HepG2 (cell line): ENCODE measurements at regions not wholly inside any gene's neighbourhood (a gene's known extent, or its start where the extent isn't known, plus 50 kb on each side); places are given as distances from the start of the nearest gene placed in this dataset.

Experiments
- ATAC-seq: fragments of 200-7000 bp; cut with Tn5 transposase; 3 replicates; pipeline ENCODE4 v1.9.1; 2020; ENCODE audit warnings: mild to moderate bottlenecking, moderate library complexity
- BruUV-seq: library from RNA; stranded (reverse); fragments of 400-500 nt; replicated peaks from 2 replicates; lab custom pipeline; 2021; lab: Mats Ljungman, UMichigan
- CTCF ChIA-PET: fragments of 300-600 bp; formaldehyde crosslinking; extraction: SDS; loops from one replicate; lab custom pipeline; 2021; ENCODE audit warnings: low total read pairs, inconsistent platforms, low intra/inter-chr PET ratio; lab: Yijun Ruan, JAX
- POLR2A ChIA-PET: fragments of 350-600 bp; sonication (Branson Sonifier 250); formaldehyde crosslinking; loops from one replicate; lab custom pipeline; 2020; ENCODE audit warnings: antibody characterized with exemption, inconsistent platforms; lab: Yijun Ruan, JAX
- DNase-seq: peaks from one replicate; pipeline ENCODE4 v3.0.0-alpha.2; 2015; ENCODE audit warnings: low spot score
- FAIRE-seq: peaks from 3 replicates; lab custom pipeline; 2011; peaks lifted over from hg19 to GRCh38; lab: Jason Lieb, UNC
- H2AFZ ChIP-seq: one replicate; pipeline ENCODE4 v1.6.1; 2011; ENCODE audit warnings: low read length, inconsistent platforms
- H3K27ac ChIP-seq: fragments of 300-600 bp; 3 replicates; pipeline ENCODE4 v1.8.0; 2011; ENCODE audit warnings: mixed run types, mild to moderate bottlenecking, mixed read lengths, low read length, inconsistent platforms; ENCODE audit not compliant: insufficient read depth; ENCODE audit errors: extremely low read length
- H3K27me3 ChIP-seq, 2 experiments: fragments of 200-600 bp in 1 of 2; 2 replicates in 1 of 2; 3 replicates in 1 of 2; pipeline versions ENCODE4 v1.6.0 to v1.8.0; 2011; ENCODE audit warnings: low read length in 2 of 2, mild to moderate bottlenecking in 2 of 2, moderate library complexity in 2 of 2, inconsistent platforms in 1 of 2; ENCODE audit not compliant: insufficient read depth in 2 of 2, control insufficient read depth in 1 of 2
- H3K36me3 ChIP-seq, 2 experiments: fragments of 200-600 bp in 1 of 2; replicated peaks in 1 of 2; 2 replicates in 1 of 2; 3 replicates in 1 of 2; pipeline versions ENCODE4 v1.5.1 to v1.8.0; 2011; ENCODE audit warnings: low read length in 2 of 2, inconsistent platforms in 1 of 2; ENCODE audit not compliant: insufficient read depth in 2 of 2, control insufficient read depth in 1 of 2
- H3K4me1 ChIP-seq: 2 replicates; pipeline ENCODE4 v1.5.1; 2012; ENCODE audit warnings: low read length, inconsistent platforms; ENCODE audit not compliant: insufficient read depth
- H3K4me2 ChIP-seq: 2 replicates; pipeline ENCODE4 v1.6.0; 2011; ENCODE audit warnings: low read depth, low read length, inconsistent platforms
- H3K4me3 ChIP-seq, 3 experiments: fragments of 200-600 bp in 1 of 3; sonication (generic), shearing (Covaris generic) in 1 of 3; replicated peaks in 1 of 3; 2 replicates each; pipeline ENCODE4 v1.5.1; 2011 to 2016; ENCODE audit warnings: low read length in 3 of 3, inconsistent platforms in 2 of 3, low read depth in 2 of 3, mild to moderate bottlenecking in 2 of 3, control low read depth in 1 of 3, mixed read lengths in 1 of 3; ENCODE audit not compliant: insufficient read depth in 1 of 3
- H3K79me2 ChIP-seq: one replicate; pipeline ENCODE4 v1.6.1; 2011; ENCODE audit warnings: low read length, inconsistent platforms; ENCODE audit not compliant: insufficient read depth
- H3K9ac ChIP-seq: 2 replicates; pipeline ENCODE4 v1.6.0; 2011; ENCODE audit warnings: mild to moderate bottlenecking, low read depth, low read length, inconsistent platforms; ENCODE audit not compliant: insufficient read depth
- H3K9me3 ChIP-seq: 2 replicates; pipeline ENCODE4 v1.5.1; 2012; ENCODE audit warnings: mild to moderate bottlenecking, low read length
- H4K20me1 ChIP-seq: 2 replicates; pipeline ENCODE4 v1.6.0; 2011; ENCODE audit warnings: inconsistent platforms, mild to moderate bottlenecking, low read length, moderate library complexity; ENCODE audit not compliant: insufficient read depth
- CTCF ChIP-seq: sonication (generic); formaldehyde crosslinking; IDR thresholded peaks from 2 replicates; pipeline ENCODE4 v1.5.0; 2020; ENCODE audit warnings: mild to moderate bottlenecking, missing genetic modification reagents, moderate library complexity
- HOXA7 ChIP-seq: sonication (generic); formaldehyde crosslinking; IDR thresholded peaks from 2 replicates; pipeline ENCODE4 v1.8.1; 2022; ENCODE audit warnings: mild to moderate bottlenecking, missing genetic modification reagents, moderate library complexity
- STAG1 ChIP-seq: sonication (generic); formaldehyde crosslinking; IDR thresholded peaks from 2 replicates; pipeline ENCODE4 v1.4.0; 2020; ENCODE audit warnings: missing genetic modification reagents
- TAF15 ChIP-seq: fragments of 200-400 bp; formaldehyde crosslinking; IDR thresholded peaks from one replicate; pipeline ENCODE4 v1.6.1; 2018; ENCODE audit warnings: mild to moderate bottlenecking, low read depth, low read length; ENCODE audit not compliant: poor library complexity, severe bottlenecking
- TRIM24 ChIP-seq: sonication (generic); formaldehyde crosslinking; IDR thresholded peaks from 2 replicates; pipeline ENCODE4 v1.8.0; 2022; ENCODE audit warnings: mild to moderate bottlenecking, missing genetic modification reagents
- ZNF17 ChIP-seq: sonication (generic); formaldehyde crosslinking; IDR thresholded peaks from 2 replicates; pipeline ENCODE4 v1.5.0; 2020; ENCODE audit warnings: mild to moderate bottlenecking, missing genetic modification reagents
- ZSCAN29 ChIP-seq: sonication (generic); formaldehyde crosslinking; conservative IDR thresholded peaks from 2 replicates; pipeline ENCODE4 v1.4.0; 2020; ENCODE audit warnings: mild to moderate bottlenecking, missing genetic modification reagents
- WGBS: methylation state at CpG from one replicate; pipeline ENCODE4 v1.1.6; 2017; ENCODE audit warnings: low lambda C conversion rate; 5-methylcytosine and 5-hydroxymethylcytosine counted together
- in situ Hi-C: cut with HindIII; loops from 2 replicates; pipeline ENCODE4 v1.10.0; 2017; ENCODE audit warnings: low pct_unique_long_range_greater_than_20kb; ENCODE audit not compliant: extremely low pct_ligation_motif_present
- intact Hi-C: fragments of 100-400 bp; cut with micrococcal nuclease; formaldehyde crosslinking; loops from one replicate; pipeline ENCODE4 v1.10.0; 2022; ENCODE audit not compliant: unreplicated experiment

GRCh38 chr2:150549381-150549780 is 61.9 kb upstream of the RND3 start:
- Histone ChIP-seq H2AFZ (no peak overlapping the region), H3K79me2 (no peaks in the 10 kb centered on the region), H3K9ac (no peak overlapping the region), H3K4me3 (no peak overlapping the region), H3K4me1 (no peaks in the 10 kb centered on the region), H3K36me3 (no peaks in the 10 kb centered on the region), H3K27me3 (no peaks in the 10 kb centered on the region), H3K4me2 (no peak overlapping the region), H4K20me1 (no peaks in the 10 kb centered on the region), H3K9me3 (no peaks in the 10 kb centered on the region), H3K27ac (no peak overlapping the region)
- POLR2A ChIA-PET, result no interaction called here
- CTCF ChIA-PET, result no interaction called here
- in situ Hi-C loops, result no loop called here
- no peak for TF ChIP-seq TRIM24
- no peak for TF ChIP-seq ZSCAN29 (CRISPR knock-in tag)
- TF ChIP-seq ZNF17 (CRISPR knock-in tag), result no peak
- TF ChIP-seq TAF15, result no peak
- 53% methylated on average over 2 of the region's 2 CpGs for WGBS
- DNase-seq (no peak), FAIRE-seq (no peak), ATAC-seq (no peak)
- intact Hi-C loops, result no loop called here
- no TSS peak for BruUV-seq

GRCh38 chr2:150548527-150548926 is 61.1 kb upstream of the RND3 start:
- H3K36me3 ChIP-seq, result no peaks in the 10 kb centered on the region
- no peak for FAIRE-seq
- CTCF ChIA-PET, result no interaction called here

More at GRCh38 chr2:150548527-150548926, 61.1 kb upstream of the RND3 start:
- H3K27ac ChIP-seq, result no peak overlapping the region
- H2AFZ ChIP-seq, result no peak overlapping the region
- WGBS, result 3% methylated on average over 2 of the region's 2 CpGs
- BruUV-seq, result no TSS peak
- H3K27me3 ChIP-seq, result no peaks in the 10 kb centered on the region
- DNase-seq (peak; percentile 25), ATAC-seq (peak; percentile 95)
- POLR2A ChIA-PET, result interaction anchor here (0.5 kb wide), 1 partner anchor 198 kb away, joined by 3 read pairs; no protein-coding TSS in a partner anchor
- H3K9ac ChIP-seq, result no peak overlapping the region
- H3K4me2 ChIP-seq, result no peak overlapping the region
- TF ChIP-seq CTCF (CRISPR knock-in tag), result peak; percentile 53
- TF ChIP-seq STAG1, result 0 out of 2 replicates have a peak, but pooled peaks have one; percentile 9
- TF ChIP-seq HOXA7, result no peak
- no peaks in the 10 kb centered on the region for H4K20me1 ChIP-seq
- intact Hi-C loops, result no loop called here
- H3K9me3 ChIP-seq, result no peaks in the 10 kb centered on the region
- H3K4me3 ChIP-seq, result no peak overlapping the region
- H3K4me1 ChIP-seq, result no peaks in the 10 kb centered on the region
- in situ Hi-C loops, result no loop called here
- H3K79me2 ChIP-seq, result no peaks in the 10 kb centered on the region
